ENCODE measurements at regions not wholly inside any gene's neighbourhood (a gene's known extent, or its start where the extent isn't known, plus 50 kb on each side); places are given as distances from the start of the nearest gene placed in this dataset.

- intact Hi-C loops (cut with DNase I) = no loop called here
- 52 to 64% methylated on average over 1 of the region's 1 CpG for WGBS, 2 donors
Measured at GRCh38 chr3:44030687-44031305, 210.9 kb upstream of the TOPAZ1 start.

DNA sequence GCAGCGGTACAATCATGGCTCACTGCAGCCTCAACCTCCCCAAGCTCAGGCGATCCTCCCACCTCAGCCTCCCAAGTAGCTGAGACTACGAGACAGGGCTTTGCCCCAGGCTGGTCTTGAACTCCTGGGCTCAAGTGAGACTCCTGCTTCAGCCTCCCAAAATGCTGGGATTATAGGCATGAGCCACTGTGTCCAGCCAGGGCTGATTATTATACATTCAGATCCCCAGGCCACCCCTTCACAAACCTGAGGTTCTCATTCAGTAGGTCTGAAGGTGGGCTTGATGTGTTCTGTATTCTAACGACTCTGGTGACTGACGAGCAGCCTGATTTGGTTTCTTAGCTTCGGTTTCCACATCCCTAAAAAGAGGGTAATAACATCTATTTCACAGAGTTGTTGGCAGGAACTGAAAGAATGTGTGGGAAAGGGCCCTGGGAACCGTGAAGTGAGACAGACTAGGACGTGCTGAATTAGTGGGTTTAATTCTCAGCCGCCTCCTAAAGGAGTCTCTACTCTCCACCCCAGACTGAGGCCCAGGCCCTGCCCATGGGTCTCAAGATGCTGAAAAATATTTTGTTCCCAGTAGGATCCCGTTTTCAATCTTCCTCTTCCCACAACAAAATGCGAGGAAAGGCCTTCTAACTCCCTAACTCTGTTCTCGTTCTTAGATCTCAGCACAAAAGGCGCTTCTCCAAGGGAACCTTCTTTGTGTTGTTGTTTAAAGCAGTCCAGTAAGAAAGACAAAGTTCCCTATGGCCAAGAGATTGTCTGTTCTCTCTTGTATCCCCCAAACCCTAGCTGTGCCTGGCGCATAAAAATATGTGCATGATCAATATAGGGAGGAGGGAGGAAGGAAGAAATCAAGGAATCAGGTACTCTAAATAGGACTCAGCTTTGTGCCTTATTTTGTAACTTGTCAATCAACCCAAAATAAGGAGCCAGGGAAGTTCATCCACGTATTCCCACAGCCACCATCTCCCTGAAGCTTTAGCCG lies 210.0 kb upstream of the TOPAZ1 start:
- Histone ChIP-seq H3K27me3 (no peaks in the 10 kb centered on the region), H3K27ac (peak overlapping the region in 2 of 3 donors; percentile 42 to 49), H3K4me3 (replicated peaks in 1 of 3) (no peak overlapping the region), H3K9me3 (no peaks in the 10 kb centered on the region), H3K4me1 (peaks cover 57 to 60% of the 10 kb centered on the region in 2 donors), H3K36me3 (no peaks in the 10 kb centered on the region)
- TF ChIP-seq, protein P1, sequence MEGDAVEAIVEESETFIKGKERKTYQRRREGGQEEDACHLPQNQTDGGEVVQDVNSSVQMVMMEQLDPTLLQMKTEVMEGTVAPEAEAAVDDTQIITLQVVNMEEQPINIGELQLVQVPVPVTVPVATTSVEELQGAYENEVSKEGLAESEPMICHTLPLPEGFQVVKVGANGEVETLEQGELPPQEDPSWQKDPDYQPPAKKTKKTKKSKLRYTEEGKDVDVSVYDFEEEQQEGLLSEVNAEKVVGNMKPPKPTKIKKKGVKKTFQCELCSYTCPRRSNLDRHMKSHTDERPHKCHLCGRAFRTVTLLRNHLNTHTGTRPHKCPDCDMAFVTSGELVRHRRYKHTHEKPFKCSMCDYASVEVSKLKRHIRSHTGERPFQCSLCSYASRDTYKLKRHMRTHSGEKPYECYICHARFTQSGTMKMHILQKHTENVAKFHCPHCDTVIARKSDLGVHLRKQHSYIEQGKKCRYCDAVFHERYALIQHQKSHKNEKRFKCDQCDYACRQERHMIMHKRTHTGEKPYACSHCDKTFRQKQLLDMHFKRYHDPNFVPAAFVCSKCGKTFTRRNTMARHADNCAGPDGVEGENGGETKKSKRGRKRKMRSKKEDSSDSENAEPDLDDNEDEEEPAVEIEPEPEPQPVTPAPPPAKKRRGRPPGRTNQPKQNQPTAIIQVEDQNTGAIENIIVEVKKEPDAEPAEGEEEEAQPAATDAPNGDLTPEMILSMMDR (IDR thresholded peaks at IDR 0.05) = no peak
- TF ChIP-seq POLR2A (IDR thresholded peaks at IDR 0.05) = no peak
- DNase-seq = no peak
- intact Hi-C loops (cut with DNase I) = no loop called here
- 84 to 86% methylated on average over 16 of the region's 16 CpGs for WGBS, 2 donors

More at GRCh38 chr3:44030687-44031305, 210.9 kb upstream of the TOPAZ1 start:
- no peak for DNase-seq
- peaks cover 53 to 65% of the 10 kb centered on the region in 2 donors for H3K4me1 ChIP-seq
- H3K9me3 ChIP-seq = no peaks in the 10 kb centered on the region
- H3K27ac ChIP-seq = peak overlapping the region in 2 of 3 donors; percentile 42 to 49
- TF ChIP-seq, protein P1 (IDR thresholded peaks at IDR 0.05) = no peak
- TF ChIP-seq POLR2A (IDR thresholded peaks at IDR 0.05) = no peak
- H3K4me3 ChIP-seq (replicated peaks in 1 of 3) = no peak overlapping the region
- H3K36me3 ChIP-seq = no peaks in the 10 kb centered on the region
- no peaks in the 10 kb centered on the region for H3K27me3 ChIP-seq

- intact Hi-C loops (cut with DNase I) = no loop called here
- TF ChIP-seq POLR2A (IDR thresholded peaks at IDR 0.05) = no peak
- TF ChIP-seq, protein P1 (IDR thresholded peaks at IDR 0.05) = no peak
Measured at GRCh38 chr3:44032487-44032886, 209.2 kb upstream of the TOPAZ1 start.

DNA sequence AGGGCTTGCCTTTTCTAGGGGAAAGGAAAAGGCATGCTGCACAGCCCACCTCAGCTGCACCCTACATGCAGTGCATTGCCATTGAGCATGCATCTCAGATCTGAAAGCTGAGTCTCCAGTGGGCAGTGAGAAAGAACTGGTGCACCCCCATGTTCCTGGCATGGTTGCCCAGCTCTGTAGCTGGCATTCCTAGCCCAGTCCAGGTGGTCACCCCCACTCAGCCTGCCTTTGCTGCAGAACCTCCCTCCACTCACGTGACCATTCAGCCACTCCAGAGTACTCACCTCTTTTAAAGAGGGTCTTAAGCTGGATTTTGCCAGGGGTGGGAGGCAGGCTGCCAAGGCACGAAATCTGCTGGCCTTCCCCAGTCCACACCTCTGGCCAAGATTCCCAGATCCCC lies 208.6 kb upstream of the TOPAZ1 start:
- Histone ChIP-seq H3K4me1 (peaks cover 65 to 68% of the 10 kb centered on the region in 2 donors), H3K27ac (peak overlapping the region in 2 of 3 donors; percentile 22 to 49), H3K27me3 (no peaks in the 10 kb centered on the region), H3K9me3 (no peaks in the 10 kb centered on the region), H3K36me3 (no peaks in the 10 kb centered on the region), H3K4me3 (replicated peaks in 1 of 3) (no peak overlapping the region)
- WGBS, 2 donors = 23 to 30% methylated on average over 1 to 2 of the region's 2 CpGs
- DNase-seq = peak; percentile 85 to 90
- TF ChIP-seq, protein P1 (IDR thresholded peaks at IDR 0.05) = no peak
- no peak for TF ChIP-seq POLR2A (IDR thresholded peaks at IDR 0.05)
- intact Hi-C loops (cut with DNase I) = no loop called here

More at GRCh38 chr3:44032487-44032886, 209.2 kb upstream of the TOPAZ1 start:
- no peaks in the 10 kb centered on the region for H3K9me3 ChIP-seq
- H3K4me3 ChIP-seq (replicated peaks in 1 of 3) = no peak overlapping the region
- WGBS, 2 donors = 72 to 91% methylated on average over 3 of the region's 3 CpGs
- no peak for DNase-seq
- peaks cover 64 to 65% of the 10 kb centered on the region in 2 donors for H3K4me1 ChIP-seq
- no peaks in the 10 kb centered on the region for H3K27me3 ChIP-seq
- H3K27ac ChIP-seq = peak overlapping the region in 2 of 3 donors; percentile 42 to 49
- H3K36me3 ChIP-seq = no peaks in the 10 kb centered on the region
